Mesendoderm (in vitro differentiated cells): ENCODE measurements at regions not wholly inside any gene's neighbourhood (a gene's known extent, or its start where the extent isn't known, plus 50 kb on each side); places are given as distances from the start of the nearest gene placed in this dataset.

Experiments used
- DNase-seq: peaks from one replicate; pipeline ENCODE4 v3.0.0; 2013
- H2AK5ac ChIP-seq: 2 replicates; pipeline ENCODE4 v1.6.1; 2013; ENCODE audit warnings: low read length, inconsistent platforms
- H2BK120ac ChIP-seq: 2 replicates; pipeline ENCODE4 v1.6.1; 2013; ENCODE audit warnings: low read depth, mild to moderate bottlenecking, low read length, moderate library complexity, mixed read lengths
- H2BK15ac ChIP-seq: replicated peaks from 2 replicates; pipeline ENCODE4 v1.6.1; 2013; ENCODE audit warnings: low read depth, mild to moderate bottlenecking, moderate library complexity
- H2BK5ac ChIP-seq: 2 replicates; pipeline ENCODE4 v1.6.1; 2013; ENCODE audit warnings: low read length, inconsistent platforms
- H3K18ac ChIP-seq: 2 replicates; pipeline ENCODE4 v1.6.1; 2013; ENCODE audit warnings: mild to moderate bottlenecking, low read length, mixed read lengths
- H3K23ac ChIP-seq: one replicate; pipeline ENCODE4 v1.6.1; 2013; ENCODE audit warnings: low read length
- H3K27ac ChIP-seq: 2 replicates; pipeline ENCODE4 v1.5.1; 2013; ENCODE audit warnings: low read depth, mild to moderate bottlenecking, inconsistent platforms, low read length, moderate library complexity
- H3K27me3 ChIP-seq: 2 replicates; pipeline ENCODE4 v1.6.1; 2013; ENCODE audit warnings: low read length, control low read depth, mild to moderate bottlenecking, inconsistent platforms; ENCODE audit not compliant: insufficient read depth, poor library complexity
- H3K36me3 ChIP-seq: 2 replicates; pipeline ENCODE4 v1.6.1; 2013; ENCODE audit warnings: low read length, inconsistent platforms; ENCODE audit not compliant: control insufficient read depth, insufficient read depth
- H3K4ac ChIP-seq: one replicate; pipeline ENCODE4 v1.6.1; 2013; ENCODE audit warnings: low read depth, mild to moderate bottlenecking, low read length, moderate library complexity
- H3K4me1 ChIP-seq: 2 replicates; pipeline ENCODE4 v1.6.1; 2013; ENCODE audit warnings: low read depth, low read length, inconsistent platforms; ENCODE audit not compliant: control insufficient read depth
- H3K4me2 ChIP-seq: 2 replicates; pipeline ENCODE4 v1.6.1; 2013; ENCODE audit warnings: low read length
- H3K4me3 ChIP-seq: 2 replicates; pipeline ENCODE4 v1.5.1; 2013; ENCODE audit warnings: mild to moderate bottlenecking, low read length
- H3K56ac ChIP-seq: one replicate; pipeline ENCODE4 v1.6.1; 2013; ENCODE audit warnings: low read length
- H3K79me1 ChIP-seq: 2 replicates; pipeline ENCODE4 v1.6.1; 2013; ENCODE audit warnings: low read length, inconsistent platforms
- H3K79me2 ChIP-seq: 2 replicates; pipeline ENCODE4 v1.6.1; 2013; ENCODE audit warnings: mild to moderate bottlenecking, low read length; ENCODE audit not compliant: control insufficient read depth, insufficient read depth
- H3K9ac ChIP-seq: 2 replicates; pipeline ENCODE4 v1.6.1; 2013; ENCODE audit warnings: low read length, inconsistent platforms
- H4K5ac ChIP-seq: one replicate; pipeline ENCODE4 v1.6.1; 2013; ENCODE audit warnings: low read length
- H4K8ac ChIP-seq: one replicate; pipeline ENCODE4 v1.6.1; 2013; ENCODE audit warnings: low read depth, mild to moderate bottlenecking, control low read depth, low read length, moderate library complexity
- WGBS: extraction: QIAGEN DNeasy Blood & Tissue Kit; methylation state at CpG from one replicate; pipeline ENCODE4 v1.1.7; 2013; ENCODE audit warnings: low lambda C conversion rate, missing lambda C conversion rate; ENCODE audit not compliant: insufficient coverage; ENCODE audit errors: extremely low coverage; 5-methylcytosine and 5-hydroxymethylcytosine counted together

DNA sequence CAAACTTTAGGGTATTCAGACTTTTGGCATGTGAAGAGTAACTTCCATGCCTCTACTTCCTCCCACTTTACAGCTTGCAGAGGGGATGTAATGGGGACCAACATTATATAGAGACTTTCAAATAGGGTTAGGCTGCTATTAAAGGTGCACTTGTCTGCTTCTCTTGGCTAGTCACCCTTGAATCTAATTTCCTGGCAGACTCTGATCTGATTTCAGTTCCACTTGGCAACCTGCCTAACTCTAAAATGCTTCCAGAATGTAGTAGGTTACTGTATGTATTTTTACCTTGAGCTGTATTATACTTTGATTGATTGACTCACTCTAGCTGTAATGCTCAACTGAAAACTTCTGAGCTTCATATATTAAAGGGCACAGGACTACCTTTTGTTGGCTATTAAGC, 693.4 kb downstream of the KCTD16 start:
- Histone ChIP-seq H3K18ac (no peak overlapping the region), H2AK5ac (no peak overlapping the region), H2BK120ac (no peak overlapping the region), H3K27ac (no peak overlapping the region), H4K8ac (no peak overlapping the region), H3K23ac (no peak overlapping the region), H3K36me3 (no peaks in the 10 kb centered on the region), H3K4ac (no peak overlapping the region), H2BK5ac (no peak overlapping the region), H3K27me3 (no peaks in the 10 kb centered on the region), H3K4me3 (no peak overlapping the region), H3K4me2 (no peak overlapping the region), H4K5ac (no peak overlapping the region), H3K9ac (no peak overlapping the region), H3K79me2 (no peaks in the 10 kb centered on the region), H3K56ac (no peak overlapping the region), H2BK15ac (no peak overlapping the region), H3K79me1 (no peaks in the 10 kb centered on the region), H3K4me1 (no peaks in the 10 kb centered on the region)
- DNase-seq: no peak

- Histone ChIP-seq H3K27ac (no peak overlapping the region), H3K56ac (no peak overlapping the region), H3K27me3 (no peaks in the 10 kb centered on the region), H4K5ac (no peak overlapping the region), H4K8ac (no peak overlapping the region), H3K4me3 (no peak overlapping the region), H3K18ac (no peak overlapping the region), H2BK15ac (no peak overlapping the region), H3K4ac (no peak overlapping the region), H3K36me3 (no peaks in the 10 kb centered on the region), H3K79me2 (no peaks in the 10 kb centered on the region), H3K23ac (no peak overlapping the region), H2BK5ac (no peak overlapping the region), H2AK5ac (no peak overlapping the region), H2BK120ac (no peak overlapping the region), H3K4me1 (no peaks in the 10 kb centered on the region), H3K4me2 (no peak overlapping the region), H3K9ac (no peak overlapping the region), H3K79me1 (no peaks in the 10 kb centered on the region)
- WGBS: no CpG with 5 or more reads among the region's 1 CpG
- DNase-seq: no peak
Observed at GRCh38 chr5:144857454-144857853, 686.8 kb downstream of the KCTD16 start.

DNA sequence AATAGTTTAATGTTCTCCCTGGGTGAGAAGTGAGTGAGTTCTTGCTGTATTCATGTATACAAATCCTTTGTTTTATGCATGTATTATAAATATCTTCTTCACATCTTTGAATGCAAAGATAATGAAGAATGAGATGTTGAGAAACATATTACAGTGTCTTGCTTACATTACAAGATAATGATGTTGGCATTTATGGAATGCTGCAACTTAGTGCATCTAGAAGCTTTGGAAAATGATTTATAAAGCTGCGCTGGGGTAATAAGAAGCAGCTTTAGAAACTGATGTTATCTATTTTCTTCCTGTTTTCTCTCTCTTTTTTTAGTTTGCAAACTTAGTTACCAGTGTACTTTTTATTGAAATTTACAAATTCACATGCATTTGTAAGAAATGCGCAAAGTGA, 673.4 kb downstream of the KCTD16 start:
- no peak overlapping the region for H4K5ac ChIP-seq
- H4K8ac ChIP-seq: no peak overlapping the region
- H3K23ac ChIP-seq: no peak overlapping the region
- no peaks in the 10 kb centered on the region for H3K79me1 ChIP-seq
- H3K4me1 ChIP-seq: no peaks in the 10 kb centered on the region
- no peak overlapping the region for H2BK5ac ChIP-seq
- no peak overlapping the region for H3K4ac ChIP-seq
- no peak overlapping the region for H3K4me3 ChIP-seq
- no peak overlapping the region for H3K18ac ChIP-seq
- no peak overlapping the region for H3K27ac ChIP-seq
- H2BK15ac ChIP-seq: no peak overlapping the region
- no peaks in the 10 kb centered on the region for H3K36me3 ChIP-seq
- no peak overlapping the region for H3K56ac ChIP-seq
- no peaks in the 10 kb centered on the region for H3K79me2 ChIP-seq
- no peaks in the 10 kb centered on the region for H3K27me3 ChIP-seq
- H2AK5ac ChIP-seq: no peak overlapping the region
- H3K4me2 ChIP-seq: no peak overlapping the region
- no CpG with 5 or more reads among the region's 2 CpGs for WGBS
- no peak overlapping the region for H3K9ac ChIP-seq
- H2BK120ac ChIP-seq: no peak overlapping the region
- no peak for DNase-seq

GRCh38 chr5:144832416-144832815, 661.7 kb downstream of the KCTD16 start:
- Histone ChIP-seq H3K27ac (no peak overlapping the region), H3K56ac (no peak overlapping the region), H3K27me3 (no peaks in the 10 kb centered on the region), H3K4me1 (no peaks in the 10 kb centered on the region), H3K4me2 (no peak overlapping the region), H2AK5ac (no peak overlapping the region), H2BK120ac (no peak overlapping the region), H3K36me3 (no peaks in the 10 kb centered on the region), H3K9ac (no peak overlapping the region), H3K18ac (no peak overlapping the region), H2BK5ac (no peak overlapping the region), H3K4me3 (no peak overlapping the region), H3K79me1 (no peaks in the 10 kb centered on the region), H3K79me2 (no peaks in the 10 kb centered on the region), H4K8ac (no peak overlapping the region), H3K23ac (no peak overlapping the region), H2BK15ac (no peak overlapping the region), H4K5ac (no peak overlapping the region), H3K4ac (no peak overlapping the region)
- no peak for DNase-seq

DNA sequence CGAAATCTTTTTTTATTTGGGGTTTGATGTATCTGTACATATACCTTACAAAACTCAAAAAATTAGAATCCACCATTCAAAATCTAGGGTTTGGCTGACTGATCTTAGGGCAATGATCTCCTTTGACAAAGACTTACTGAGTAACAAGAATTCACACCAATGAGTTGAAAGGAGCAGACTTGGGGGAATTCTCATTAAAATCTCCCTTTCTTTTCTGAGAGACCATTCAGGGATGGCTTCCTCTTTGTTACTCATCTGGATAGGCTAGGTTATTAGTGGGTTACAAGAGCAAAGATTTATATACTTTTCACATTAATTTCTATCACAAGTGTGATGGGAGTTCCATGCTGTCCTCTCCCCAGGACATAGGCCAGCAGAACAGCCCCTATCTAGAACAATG, 661.0 kb downstream of the KCTD16 start:
- H2BK120ac ChIP-seq: no peak overlapping the region
- no peak overlapping the region for H3K4me3 ChIP-seq
- WGBS: no CpG with 5 or more reads among the region's 1 CpG
- no peaks in the 10 kb centered on the region for H3K79me1 ChIP-seq
- H2BK15ac ChIP-seq: no peak overlapping the region
- H3K56ac ChIP-seq: no peak overlapping the region
- H3K23ac ChIP-seq: no peak overlapping the region
- no peak overlapping the region for H4K5ac ChIP-seq
- H3K18ac ChIP-seq: no peak overlapping the region
- H3K9ac ChIP-seq: no peak overlapping the region
- no peak overlapping the region for H3K27ac ChIP-seq
- H3K4me1 ChIP-seq: no peaks in the 10 kb centered on the region
- DNase-seq: no peak
- no peaks in the 10 kb centered on the region for H3K79me2 ChIP-seq
- no peak overlapping the region for H2AK5ac ChIP-seq
- H3K4me2 ChIP-seq: no peak overlapping the region
- no peak overlapping the region for H3K4ac ChIP-seq
- H4K8ac ChIP-seq: no peak overlapping the region
- no peak overlapping the region for H2BK5ac ChIP-seq
- no peaks in the 10 kb centered on the region for H3K27me3 ChIP-seq
- H3K36me3 ChIP-seq: no peaks in the 10 kb centered on the region

DNA sequence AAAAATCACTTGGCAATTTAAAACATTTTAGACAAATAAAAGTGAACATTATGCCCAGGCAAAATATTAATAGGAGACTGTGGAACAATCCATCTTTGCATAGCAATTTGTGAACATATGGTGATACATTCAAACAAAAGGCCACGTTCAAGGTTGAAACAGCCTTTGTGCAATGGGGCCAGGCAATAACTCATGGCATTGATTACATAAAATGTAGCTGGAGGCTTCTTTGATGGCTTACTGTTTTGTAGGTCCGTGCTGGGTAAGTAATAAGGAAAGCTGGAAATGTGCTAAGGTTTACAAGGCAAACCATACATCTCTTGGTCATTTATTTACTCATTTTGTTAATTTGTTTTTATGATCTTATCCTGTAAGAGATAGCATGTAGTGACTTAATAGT, 651.8 kb downstream of the KCTD16 start:
- Histone ChIP-seq H3K27me3 (no peaks in the 10 kb centered on the region), H3K27ac (no peak overlapping the region), H3K56ac (no peak overlapping the region), H3K4ac (no peak overlapping the region), H2BK120ac (no peak overlapping the region), H2BK15ac (no peak overlapping the region), H3K4me3 (no peak overlapping the region), H3K18ac (no peak overlapping the region), H3K23ac (no peak overlapping the region), H3K4me1 (no peaks in the 10 kb centered on the region), H3K4me2 (no peak overlapping the region), H3K79me1 (no peaks in the 10 kb centered on the region), H4K8ac (no peak overlapping the region), H2BK5ac (no peak overlapping the region), H3K36me3 (no peaks in the 10 kb centered on the region), H3K9ac (no peak overlapping the region), H2AK5ac (no peak overlapping the region), H3K79me2 (no peaks in the 10 kb centered on the region), H4K5ac (no peak overlapping the region)
- WGBS: no CpG with 5 or more reads among the region's 2 CpGs
- DNase-seq: no peak
